ENCODE measurements at regions not wholly inside any gene's neighbourhood (a gene's known extent, or its start where the extent isn't known, plus 50 kb on each side); places are given as distances from the start of the nearest gene placed in this dataset.

- CTCF ChIA-PET: interaction anchor here (2.1 kb wide), 1 partner anchor 13 kb away, joined by 11 read pairs; no protein-coding TSS in a partner anchor
- H3K4me3 ChIP-seq (ENCODE audit: low read depth, low read length): no peak overlapping the region
- no peaks in the 10 kb centered on the region for H3K4me1 ChIP-seq (ENCODE audit: control insufficient read depth, insufficient read depth, low read length)
- POLR2A ChIA-PET: no interaction called here
- H3K36me3 ChIP-seq (ENCODE audit: control insufficient read depth in 2 of 2, insufficient read depth in 1 of 2, low read length in 2 of 2): no peaks in the 10 kb centered on the region
- no peak overlapping the region for H3K27ac ChIP-seq (ENCODE audit: extremely low read depth, low read depth, low read length)
- no peaks in the 10 kb centered on the region for H3K9me3 ChIP-seq (ENCODE audit: control insufficient read depth, insufficient read depth, low read depth, low read length)
- TF ChIP-seq ZNF76 (tag by site-specific recombination; IDR thresholded peaks at IDR 0.05; ENCODE audit: borderline replicate concordance, low read depth) (no peak), ZNF394 (tag by site-specific recombination; IDR thresholded peaks at IDR 0.05; ENCODE audit: borderline replicate concordance) (no peak), KLF16 (tag by site-specific recombination; IDR thresholded peaks at IDR 0.05) (no peak), YY2 (tag by site-specific recombination; IDR thresholded peaks at IDR 0.05) (no peak), KLF7 (tag by site-specific recombination; IDR thresholded peaks at IDR 0.05; ENCODE audit: borderline replicate concordance) (no peak), ZNF560 (tag by site-specific recombination; IDR thresholded peaks at IDR 0.05; ENCODE audit: borderline replicate concordance) (no peak), ZNF112 (tag by site-specific recombination; IDR thresholded peaks at IDR 0.05) (no peak), ZNF366 (tag by site-specific recombination; conservative IDR thresholded peaks at IDR 0.05) (no peak), ZNF335 (tag by site-specific recombination; conservative IDR thresholded peaks at IDR 0.05) (no peak), ZNF530 (tag by site-specific recombination; IDR thresholded peaks at IDR 0.05; ENCODE audit: low read depth) (no peak), ZEB2 (tag by site-specific recombination; IDR thresholded peaks at IDR 0.05) (no peak), MEIS1 (CRISPR knock-in tag; IDR thresholded peaks at IDR 0.05; ENCODE audit: borderline replicate concordance) (no peak), ZNF350 (tag by site-specific recombination; IDR thresholded peaks at IDR 0.05) (no peak), ZNF221 (tag by site-specific recombination; IDR thresholded peaks at IDR 0.05; ENCODE audit: borderline replicate concordance) (no peak), ZNF138 (tag by site-specific recombination; IDR thresholded peaks at IDR 0.05; ENCODE audit: borderline replicate concordance) (no peak), KLF8 (tag by site-specific recombination; IDR thresholded peaks at IDR 0.05) (no peak), GFI1B (tag by site-specific recombination; IDR thresholded peaks at IDR 0.05) (no peak)
- TF ChIP-seq, protein P1, sequence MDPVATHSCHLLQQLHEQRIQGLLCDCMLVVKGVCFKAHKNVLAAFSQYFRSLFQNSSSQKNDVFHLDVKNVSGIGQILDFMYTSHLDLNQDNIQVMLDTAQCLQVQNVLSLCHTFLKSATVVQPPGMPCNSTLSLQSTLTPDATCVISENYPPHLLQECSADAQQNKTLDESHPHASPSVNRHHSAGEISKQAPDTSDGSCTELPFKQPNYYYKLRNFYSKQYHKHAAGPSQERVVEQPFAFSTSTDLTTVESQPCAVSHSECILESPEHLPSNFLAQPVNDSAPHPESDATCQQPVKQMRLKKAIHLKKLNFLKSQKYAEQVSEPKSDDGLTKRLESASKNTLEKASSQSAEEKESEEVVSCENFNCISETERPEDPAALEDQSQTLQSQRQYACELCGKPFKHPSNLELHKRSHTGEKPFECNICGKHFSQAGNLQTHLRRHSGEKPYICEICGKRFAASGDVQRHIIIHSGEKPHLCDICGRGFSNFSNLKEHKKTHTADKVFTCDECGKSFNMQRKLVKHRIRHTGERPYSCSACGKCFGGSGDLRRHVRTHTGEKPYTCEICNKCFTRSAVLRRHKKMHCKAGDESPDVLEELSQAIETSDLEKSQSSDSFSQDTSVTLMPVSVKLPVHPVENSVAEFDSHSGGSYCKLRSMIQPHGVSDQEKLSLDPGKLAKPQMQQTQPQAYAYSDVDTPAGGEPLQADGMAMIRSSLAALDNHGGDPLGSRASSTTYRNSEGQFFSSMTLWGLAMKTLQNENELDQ (tag by site-specific recombination; IDR thresholded peaks at IDR 0.05; ENCODE audit: low read depth): no peak
- TF ChIP-seq, protein P2, sequence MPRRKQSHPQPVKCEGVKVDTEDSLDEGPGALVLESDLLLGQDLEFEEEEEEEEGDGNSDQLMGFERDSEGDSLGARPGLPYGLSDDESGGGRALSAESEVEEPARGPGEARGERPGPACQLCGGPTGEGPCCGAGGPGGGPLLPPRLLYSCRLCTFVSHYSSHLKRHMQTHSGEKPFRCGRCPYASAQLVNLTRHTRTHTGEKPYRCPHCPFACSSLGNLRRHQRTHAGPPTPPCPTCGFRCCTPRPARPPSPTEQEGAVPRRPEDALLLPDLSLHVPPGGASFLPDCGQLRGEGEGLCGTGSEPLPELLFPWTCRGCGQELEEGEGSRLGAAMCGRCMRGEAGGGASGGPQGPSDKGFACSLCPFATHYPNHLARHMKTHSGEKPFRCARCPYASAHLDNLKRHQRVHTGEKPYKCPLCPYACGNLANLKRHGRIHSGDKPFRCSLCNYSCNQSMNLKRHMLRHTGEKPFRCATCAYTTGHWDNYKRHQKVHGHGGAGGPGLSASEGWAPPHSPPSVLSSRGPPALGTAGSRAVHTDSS (tag by site-specific recombination; IDR thresholded peaks at IDR 0.05): no peak
Observed at GRCh38 chr4:74517996-74518395, 73.1 kb downstream of the AREG start.

DNA sequence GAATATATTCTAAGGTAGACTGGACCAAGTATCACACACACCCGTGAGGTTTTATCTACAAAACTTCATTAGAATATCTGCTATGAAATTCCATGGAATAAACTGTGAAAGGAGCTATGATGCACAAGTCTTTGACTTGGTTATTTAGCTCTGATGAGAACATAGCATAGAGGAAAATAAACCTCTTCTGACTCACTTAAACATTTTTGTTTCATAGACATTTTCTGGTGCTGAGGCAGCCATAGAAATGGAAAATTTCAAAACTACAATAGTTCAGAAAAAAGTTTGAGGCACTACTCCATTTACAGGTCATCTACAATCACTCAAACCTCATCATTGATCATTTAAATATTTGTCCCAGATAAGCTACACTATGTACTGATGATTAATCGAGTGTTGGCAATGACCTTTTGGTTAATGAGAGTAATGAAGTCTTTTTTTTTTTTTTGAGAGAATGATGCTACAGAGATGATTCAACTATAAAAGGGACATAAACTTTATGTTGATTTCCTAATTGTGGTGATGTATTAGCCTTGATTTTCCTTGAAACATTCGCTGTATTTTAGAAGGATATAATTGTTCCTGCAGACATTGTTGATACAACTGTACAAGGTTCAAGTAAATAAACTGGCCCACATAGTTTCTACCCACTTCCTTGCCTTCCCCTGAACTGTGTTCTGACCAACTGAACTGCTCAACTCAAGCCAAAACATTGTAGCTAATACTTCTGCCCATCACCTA, 77.5 kb downstream of the AREG start:
- Histone ChIP-seq H3K27ac (ENCODE audit: extremely low read depth, low read depth, low read length) (no peak overlapping the region), H3K9me3 (ENCODE audit: control insufficient read depth, insufficient read depth, low read depth, low read length) (no peaks in the 10 kb centered on the region), H3K4me3 (ENCODE audit: low read depth, low read length) (no peak overlapping the region), H3K36me3 (ENCODE audit: control insufficient read depth in 2 of 2, insufficient read depth in 1 of 2, low read length in 2 of 2) (no peaks in the 10 kb centered on the region), H3K4me1 (ENCODE audit: control insufficient read depth, insufficient read depth, low read length) (no peaks in the 10 kb centered on the region)
- CTCF ChIA-PET: interaction anchor here (0.6 to 1.7 kb wide), 4 partner anchors 10 to 152 kb away, joined by 3 to 7 read pairs (median 3); no protein-coding TSS in a partner anchor
- POLR2A ChIA-PET: no interaction called here
- TF ChIP-seq ZNF560 (tag by site-specific recombination; IDR thresholded peaks at IDR 0.05; ENCODE audit: borderline replicate concordance) (no peak), ZBTB48 (tag by site-specific recombination; IDR thresholded peaks at IDR 0.05) (no peak), ZNF132 (tag by site-specific recombination; IDR thresholded peaks at IDR 0.05; ENCODE audit: borderline replicate concordance) (no peak), HOXC10 (CRISPR knock-in tag; IDR thresholded peaks at IDR 0.05) (no peak), ZNF354C (tag by site-specific recombination; IDR thresholded peaks at IDR 0.05; ENCODE audit: borderline replicate concordance, low read depth) (no peak), ZNF501 (tag by site-specific recombination; IDR thresholded peaks at IDR 0.05) (no peak), KLF7 (tag by site-specific recombination; IDR thresholded peaks at IDR 0.05; ENCODE audit: borderline replicate concordance) (no peak), ZNF37A (tag by site-specific recombination; IDR thresholded peaks at IDR 0.05) (no peak), ZFP3 (tag by site-specific recombination; IDR thresholded peaks at IDR 0.05; ENCODE audit: low read depth) (no peak), ZNF701 (tag by site-specific recombination; IDR thresholded peaks at IDR 0.05) (no peak), ZNF394 (tag by site-specific recombination; IDR thresholded peaks at IDR 0.05; ENCODE audit: borderline replicate concordance) (no peak)
- TF ChIP-seq, protein P3, sequence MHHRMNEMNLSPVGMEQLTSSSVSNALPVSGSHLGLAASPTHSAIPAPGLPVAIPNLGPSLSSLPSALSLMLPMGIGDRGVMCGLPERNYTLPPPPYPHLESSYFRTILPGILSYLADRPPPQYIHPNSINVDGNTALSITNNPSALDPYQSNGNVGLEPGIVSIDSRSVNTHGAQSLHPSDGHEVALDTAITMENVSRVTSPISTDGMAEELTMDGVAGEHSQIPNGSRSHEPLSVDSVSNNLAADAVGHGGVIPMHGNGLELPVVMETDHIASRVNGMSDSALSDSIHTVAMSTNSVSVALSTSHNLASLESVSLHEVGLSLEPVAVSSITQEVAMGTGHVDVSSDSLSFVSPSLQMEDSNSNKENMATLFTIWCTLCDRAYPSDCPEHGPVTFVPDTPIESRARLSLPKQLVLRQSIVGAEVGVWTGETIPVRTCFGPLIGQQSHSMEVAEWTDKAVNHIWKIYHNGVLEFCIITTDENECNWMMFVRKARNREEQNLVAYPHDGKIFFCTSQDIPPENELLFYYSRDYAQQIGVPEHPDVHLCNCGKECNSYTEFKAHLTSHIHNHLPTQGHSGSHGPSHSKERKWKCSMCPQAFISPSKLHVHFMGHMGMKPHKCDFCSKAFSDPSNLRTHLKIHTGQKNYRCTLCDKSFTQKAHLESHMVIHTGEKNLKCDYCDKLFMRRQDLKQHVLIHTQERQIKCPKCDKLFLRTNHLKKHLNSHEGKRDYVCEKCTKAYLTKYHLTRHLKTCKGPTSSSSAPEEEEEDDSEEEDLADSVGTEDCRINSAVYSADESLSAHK (tag by site-specific recombination; IDR thresholded peaks at IDR 0.05): no peak
